Fibroblast of skin of left biceps (primary cell): ENCODE measurements at regions not wholly inside any gene's neighbourhood (a gene's known extent, or its start where the extent isn't known, plus 50 kb on each side); places are given as distances from the start of the nearest gene placed in this dataset.

ENCODE experiments used
- DNase-seq, 2 experiments: peaks; one replicate each; pipeline ENCODE4 v3.0.0-alpha.2; 2013; ENCODE audit warnings: low read depth in 2 of 2

DNA sequence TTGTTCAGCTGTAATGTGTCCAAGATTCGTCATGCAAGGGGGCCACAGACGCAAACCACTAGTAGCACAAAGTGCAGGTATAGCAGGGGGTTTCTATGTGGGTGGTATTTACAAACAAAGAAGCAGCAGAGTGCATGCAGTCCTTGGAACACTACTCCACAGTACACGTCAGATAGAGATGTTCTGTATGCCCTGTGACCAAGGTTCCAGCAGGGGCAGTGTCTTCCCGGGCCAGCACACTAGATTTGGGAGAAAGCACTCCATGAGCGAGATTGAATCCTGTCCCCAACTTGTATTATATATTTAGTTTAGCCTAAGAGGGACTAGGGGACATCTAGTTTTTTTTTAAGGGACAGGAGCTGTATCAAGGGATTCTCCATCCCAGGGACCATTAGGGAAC, 54.4 kb upstream of the ESX1 start:
- DNase-seq, result no peak

DNA sequence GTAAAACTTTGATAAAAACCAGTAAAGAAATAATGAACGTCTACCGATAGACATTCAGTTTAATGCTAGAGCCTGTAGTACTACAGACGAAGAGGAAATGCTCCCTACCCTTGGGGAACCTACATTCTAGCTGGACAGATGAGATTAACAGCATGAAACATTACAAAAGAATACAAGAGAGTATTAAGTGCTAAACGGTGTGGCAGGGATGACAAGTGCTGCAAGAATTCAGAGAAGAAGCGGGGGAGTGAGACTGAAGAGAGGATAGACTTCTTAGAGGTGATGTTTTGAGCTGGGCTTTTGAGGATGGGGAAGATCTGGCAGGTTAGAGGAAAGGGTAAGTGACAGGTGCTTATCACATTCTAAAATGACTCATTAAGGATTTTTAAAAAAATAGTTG, 52.6 kb upstream of the ESX1 start:
- DNase-seq, result no peak

DNA sequence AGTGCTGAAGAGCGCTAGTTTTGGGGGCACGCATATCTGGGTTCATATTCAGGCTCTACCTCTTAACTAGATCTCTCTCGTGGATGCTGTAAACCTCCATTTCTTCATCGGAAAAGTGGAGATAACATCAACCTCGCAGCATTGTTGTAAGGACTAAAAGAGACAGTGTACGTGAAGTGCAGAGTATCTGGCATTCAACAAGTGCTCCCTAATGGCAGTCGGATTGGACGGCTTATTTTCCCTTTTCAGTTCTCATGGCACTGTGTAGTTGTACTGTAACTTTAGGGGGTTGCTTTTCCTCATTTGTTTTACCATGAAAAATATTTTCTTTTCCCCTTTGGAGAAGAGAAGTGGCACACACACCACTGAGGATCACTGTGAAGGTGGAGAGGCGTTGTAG, 51.4 kb upstream of the ESX1 start:
- DNase-seq, result no peak
